Transverse colon (tissue), 4 donors: ENCODE measurements at regions not wholly inside any gene's neighbourhood (a gene's known extent, or its start where the extent isn't known, plus 50 kb on each side); places are given as distances from the start of the nearest gene placed in this dataset.

ENCODE experiments used
- DNase-seq: peaks from one replicate; pipeline ENCODE4 v3.0.0-alpha.2; 2019
- H3K27ac ChIP-seq, 4 donors: fragments of 200-600 bp; sonication (generic); 2 replicates each; pipeline ENCODE4 v1.5.1; 2016 to 2018; ENCODE audit warnings: inconsistent platforms in 4 of 4
- H3K27me3 ChIP-seq: fragments of 200-600 bp; sonication (generic); 2 replicates; pipeline ENCODE4 v1.5.1; 2017; ENCODE audit warnings: inconsistent platforms
- H3K36me3 ChIP-seq, 4 donors: fragments of 200-600 bp; sonication (generic); 2 replicates each; pipeline ENCODE4 v1.5.1; 2017 to 2019; ENCODE audit warnings: inconsistent platforms in 4 of 4
- H3K4me1 ChIP-seq, 4 donors: fragments of 200-600 bp; sonication (generic); 2 replicates each; pipeline ENCODE4 v1.5.1; 2017 to 2020; ENCODE audit warnings: inconsistent platforms in 4 of 4
- H3K4me3 ChIP-seq, 4 donors: fragments of 200-600 bp; sonication (generic); 1 replicate in 1 of 4; 2 replicates in 3 of 4; pipeline versions ENCODE4 v1.5.1 to v1.6.1; 2017 to 2019; ENCODE audit warnings: inconsistent platforms in 4 of 4
- H3K9me3 ChIP-seq, 2 donors: fragments of 200-600 bp; sonication (generic); 2 replicates each; pipeline ENCODE4 v1.5.1; 2017 to 2019; ENCODE audit warnings: inconsistent platforms in 2 of 2
- EP300 ChIP-seq: sonication (generic); formaldehyde crosslinking; IDR thresholded peaks from one replicate; pipeline ENCODE4 v1.6.1; 2017; ENCODE audit warnings: antibody characterized with exemption, low read depth
- POLR2A ChIP-seq: fragments of 450-650 bp; IDR thresholded peaks from one replicate; pipeline ENCODE4 v1.6.1; 2016; ENCODE audit warnings: antibody characterized with exemption, mild to moderate bottlenecking, moderate library complexity
- POLR2AphosphoS5 ChIP-seq, 3 donors: sonication (generic); formaldehyde crosslinking; IDR thresholded peaks; one replicate each; pipeline ENCODE4 v1.6.1; 2016; ENCODE audit warnings: antibody characterized with exemption in 3 of 3
- WGBS, 2 donors: methylation state at CpG; one replicate each; pipeline ENCODE4 v1.1.5; 2018; ENCODE audit warnings: low coverage in 1 of 2; 5-methylcytosine and 5-hydroxymethylcytosine counted together
- in situ Hi-C, 4 donors: fragments of 200-750 bp; cut with MboI; loops; one replicate each; pipeline versions ENCODE4 v1.15.0 to v1.15.1; 2017; ENCODE audit warnings: low sequenced_read_pairs in 3 of 4, low pct_ligation_motif_present in 1 of 4, low pct_unique_long_range_greater_than_20kb in 1 of 4
- intact Hi-C: fragments of 100-400 bp; cut with DNase I; formaldehyde crosslinking; loops from one replicate; pipeline ENCODE4 v1.15.1; 2023; ENCODE audit warnings: low total_unique reads
- TF ChIP-seq, protein P1 (sequence below), 5 experiments: fragments of 200-600 bp in 3 of 5; fragments of 450-650 bp in 2 of 5; sonication (generic) in 3 of 5; IDR thresholded peaks; 1 replicate in 2 of 5; 2 replicates in 3 of 5; pipeline ENCODE4 v1.5.1; 2016 to 2017; ENCODE audit warnings: antibody characterized with exemption in 5 of 5, inconsistent platforms in 3 of 5, mild to moderate bottlenecking in 2 of 5, moderate library complexity in 1 of 5

GRCh38 chr5:33180900-33181299 is 259.9 kb upstream of the TARS1 start:
- in situ Hi-C loops = no loop called here

DNA sequence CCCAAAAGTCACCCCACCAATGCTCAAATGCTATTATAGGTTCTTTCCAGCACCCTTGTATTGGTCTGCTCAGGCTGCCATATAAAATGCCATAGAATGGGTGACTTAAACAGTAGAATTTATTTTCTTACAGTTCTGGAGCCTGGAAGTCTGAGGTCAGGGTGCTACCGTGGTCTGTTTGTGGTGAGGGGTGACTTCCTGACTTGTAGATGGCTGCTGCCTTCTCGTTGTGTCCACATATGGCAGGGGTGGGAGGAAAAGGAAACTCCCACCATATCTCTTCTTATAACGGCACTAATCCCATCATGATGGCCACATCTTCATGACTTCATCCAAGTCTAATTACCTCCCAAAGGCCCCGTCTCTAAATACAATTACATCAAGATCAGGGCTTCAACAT is 257.8 kb upstream of the TARS1 start:
- Histone ChIP-seq H3K27me3 (no peaks in the 10 kb centered on the region), H3K36me3 (no peaks in the 10 kb centered on the region), H3K27ac (no peak overlapping the region), H3K4me1 (no peaks in the 10 kb centered on the region), H3K4me3 (no peak overlapping the region), H3K9me3 (peaks cover 0 to 3% of the 10 kb centered on the region in 2 donors)
- in situ Hi-C loops = no loop called here
- DNase-seq = no peak
- WGBS, 2 donors = 70 to 74% methylated on average over 4 of the region's 4 CpGs
- intact Hi-C loops = no loop called here
- TF ChIP-seq POLR2AphosphoS5 (IDR thresholded peaks at IDR 0.05) (no peak), EP300 (no peak), POLR2A (no peak)
- TF ChIP-seq, protein P1, sequence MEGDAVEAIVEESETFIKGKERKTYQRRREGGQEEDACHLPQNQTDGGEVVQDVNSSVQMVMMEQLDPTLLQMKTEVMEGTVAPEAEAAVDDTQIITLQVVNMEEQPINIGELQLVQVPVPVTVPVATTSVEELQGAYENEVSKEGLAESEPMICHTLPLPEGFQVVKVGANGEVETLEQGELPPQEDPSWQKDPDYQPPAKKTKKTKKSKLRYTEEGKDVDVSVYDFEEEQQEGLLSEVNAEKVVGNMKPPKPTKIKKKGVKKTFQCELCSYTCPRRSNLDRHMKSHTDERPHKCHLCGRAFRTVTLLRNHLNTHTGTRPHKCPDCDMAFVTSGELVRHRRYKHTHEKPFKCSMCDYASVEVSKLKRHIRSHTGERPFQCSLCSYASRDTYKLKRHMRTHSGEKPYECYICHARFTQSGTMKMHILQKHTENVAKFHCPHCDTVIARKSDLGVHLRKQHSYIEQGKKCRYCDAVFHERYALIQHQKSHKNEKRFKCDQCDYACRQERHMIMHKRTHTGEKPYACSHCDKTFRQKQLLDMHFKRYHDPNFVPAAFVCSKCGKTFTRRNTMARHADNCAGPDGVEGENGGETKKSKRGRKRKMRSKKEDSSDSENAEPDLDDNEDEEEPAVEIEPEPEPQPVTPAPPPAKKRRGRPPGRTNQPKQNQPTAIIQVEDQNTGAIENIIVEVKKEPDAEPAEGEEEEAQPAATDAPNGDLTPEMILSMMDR (IDR thresholded peaks at IDR 0.05) = no peak

More at GRCh38 chr5:33180900-33181299, 259.9 kb upstream of the TARS1 start:
- TF ChIP-seq EP300 = no peak
- TF ChIP-seq, protein P1 (IDR thresholded peaks at IDR 0.05) = peak in 3 of 5 experiments; percentile 9 to 24 (median 12)
- Histone ChIP-seq H3K27ac (no peak overlapping the region), H3K9me3 (no peaks in the 10 kb centered on the region), H3K4me1 (no peaks in the 10 kb centered on the region), H3K36me3 (no peaks in the 10 kb centered on the region), H3K4me3 (no peak overlapping the region), H3K27me3 (no peaks in the 10 kb centered on the region)
- no peak for DNase-seq
- intact Hi-C loops = no loop called here
- 67 to 71% methylated on average over 4 of the region's 4 CpGs for WGBS, 2 donors

- H3K36me3 ChIP-seq = no peaks in the 10 kb centered on the region
- intact Hi-C loops (no loop called here), in situ Hi-C loops (no loop called here)
- H3K9me3 ChIP-seq = peaks cover 0 to 7% of the 10 kb centered on the region in 2 donors
- no peaks in the 10 kb centered on the region for H3K4me1 ChIP-seq
- H3K27ac ChIP-seq = no peak overlapping the region
- 29 to 40% methylated on average over 2 of the region's 2 CpGs for WGBS, 2 donors
- TF ChIP-seq POLR2A (no peak), POLR2AphosphoS5 (IDR thresholded peaks at IDR 0.05) (no peak), EP300 (no peak)
- TF ChIP-seq, protein P1 (IDR thresholded peaks at IDR 0.05) = no peak
- no peak overlapping the region for H3K4me3 ChIP-seq
- no peaks in the 10 kb centered on the region for H3K27me3 ChIP-seq
- DNase-seq = no peak
Measured at GRCh38 chr5:33184367-33184766, 256.4 kb upstream of the TARS1 start.

- Histone ChIP-seq H3K9me3 (peaks cover 0 to 7% of the 10 kb centered on the region in 2 donors), H3K4me1 (no peaks in the 10 kb centered on the region), H3K4me3 (no peak overlapping the region), H3K27ac (no peak overlapping the region), H3K36me3 (no peaks in the 10 kb centered on the region), H3K27me3 (no peaks in the 10 kb centered on the region)
- intact Hi-C loops = no loop called here
- TF ChIP-seq POLR2A (no peak), EP300 (no peak), POLR2AphosphoS5 (IDR thresholded peaks at IDR 0.05) (no peak)
- TF ChIP-seq, protein P1 (IDR thresholded peaks at IDR 0.05) = no peak
- WGBS, 2 donors = 77 to 84% methylated on average over 4 of the region's 4 CpGs
- in situ Hi-C loops = no loop called here
- DNase-seq = no peak
Measured at GRCh38 chr5:33188089-33188488, 252.7 kb upstream of the TARS1 start.
